ENCODE measurements at regions not wholly inside any gene's neighbourhood (a gene's known extent, or its start where the extent isn't known, plus 50 kb on each side); places are given as distances from the start of the nearest gene placed in this dataset.

DNA sequence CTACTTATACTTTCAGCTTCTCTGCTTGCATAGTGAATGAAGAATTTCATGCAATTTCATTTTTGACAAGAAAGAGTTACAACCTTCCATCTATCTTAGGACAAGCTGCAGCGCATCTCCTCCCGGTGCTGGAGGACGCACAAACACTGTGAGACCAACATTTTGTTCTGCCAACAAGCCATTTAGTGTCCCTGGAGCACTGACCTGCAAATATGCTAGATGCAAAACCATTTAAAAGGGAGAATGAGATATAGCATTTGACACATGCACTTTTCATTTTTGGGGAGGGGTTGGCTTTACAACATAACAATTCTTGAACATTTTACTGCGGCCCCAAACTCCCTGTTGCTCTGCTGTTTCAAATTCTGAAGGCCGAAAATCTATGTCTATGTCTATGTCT, 127.2 kb upstream of the SLC30A5 start:
- H3K27ac ChIP-seq (ENCODE audit: low read length), result no peak overlapping the region
- DNase-seq (ENCODE audit: low read depth, low spot score) (no peak), ATAC-seq (no peak)
- H3K27me3 ChIP-seq (ENCODE audit: control insufficient read depth, insufficient read depth, low read length), result peaks cover 17% of the 10 kb centered on the region
- H3K9me3 ChIP-seq (ENCODE audit: control insufficient read depth, insufficient read depth, low read depth, low read length), result no peaks in the 10 kb centered on the region
- BruUV-seq (replicated peaks), result no TSS peak
- no peaks in the 10 kb centered on the region for H3K36me3 ChIP-seq (ENCODE audit: control insufficient read depth, insufficient read depth, low read length)
- ChIA-PET POLR2A (no interaction called here), CTCF (no interaction called here)
- no peak for TF ChIP-seq POLR2AphosphoS5 (IDR thresholded peaks at IDR 0.05; ENCODE audit: low read depth, low read length)
- TF ChIP-seq TCF7L2 (IDR thresholded peaks at IDR 0.05; ENCODE audit: low read depth, low read length), result no peak
- TF ChIP-seq SIN3A (IDR thresholded peaks at IDR 0.05; ENCODE audit: borderline replicate concordance, insufficient read depth, low read depth, low read length), result no peak
- TF ChIP-seq, protein P1, sequence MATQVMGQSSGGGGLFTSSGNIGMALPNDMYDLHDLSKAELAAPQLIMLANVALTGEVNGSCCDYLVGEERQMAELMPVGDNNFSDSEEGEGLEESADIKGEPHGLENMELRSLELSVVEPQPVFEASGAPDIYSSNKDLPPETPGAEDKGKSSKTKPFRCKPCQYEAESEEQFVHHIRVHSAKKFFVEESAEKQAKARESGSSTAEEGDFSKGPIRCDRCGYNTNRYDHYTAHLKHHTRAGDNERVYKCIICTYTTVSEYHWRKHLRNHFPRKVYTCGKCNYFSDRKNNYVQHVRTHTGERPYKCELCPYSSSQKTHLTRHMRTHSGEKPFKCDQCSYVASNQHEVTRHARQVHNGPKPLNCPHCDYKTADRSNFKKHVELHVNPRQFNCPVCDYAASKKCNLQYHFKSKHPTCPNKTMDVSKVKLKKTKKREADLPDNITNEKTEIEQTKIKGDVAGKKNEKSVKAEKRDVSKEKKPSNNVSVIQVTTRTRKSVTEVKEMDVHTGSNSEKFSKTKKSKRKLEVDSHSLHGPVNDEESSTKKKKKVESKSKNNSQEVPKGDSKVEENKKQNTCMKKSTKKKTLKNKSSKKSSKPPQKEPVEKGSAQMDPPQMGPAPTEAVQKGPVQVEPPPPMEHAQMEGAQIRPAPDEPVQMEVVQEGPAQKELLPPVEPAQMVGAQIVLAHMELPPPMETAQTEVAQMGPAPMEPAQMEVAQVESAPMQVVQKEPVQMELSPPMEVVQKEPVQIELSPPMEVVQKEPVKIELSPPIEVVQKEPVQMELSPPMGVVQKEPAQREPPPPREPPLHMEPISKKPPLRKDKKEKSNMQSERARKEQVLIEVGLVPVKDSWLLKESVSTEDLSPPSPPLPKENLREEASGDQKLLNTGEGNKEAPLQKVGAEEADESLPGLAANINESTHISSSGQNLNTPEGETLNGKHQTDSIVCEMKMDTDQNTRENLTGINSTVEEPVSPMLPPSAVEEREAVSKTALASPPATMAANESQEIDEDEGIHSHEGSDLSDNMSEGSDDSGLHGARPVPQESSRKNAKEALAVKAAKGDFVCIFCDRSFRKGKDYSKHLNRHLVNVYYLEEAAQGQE (IDR thresholded peaks at IDR 0.05; ENCODE audit: insufficient read depth in 1 of 2, low read depth in 2 of 2, low read length in 1 of 2), result no peak
- no peak overlapping the region for H3K4me3 ChIP-seq (ENCODE audit: low read depth in 2 of 2, low read length in 2 of 2)
- no peaks in the 10 kb centered on the region for H3K4me1 ChIP-seq (ENCODE audit: control insufficient read depth, insufficient read depth, low read length)
- intact Hi-C loops (cut with micrococcal nuclease; ENCODE audit: unreplicated experiment) (no loop called here), in situ Hi-C loops (cut with HindIII; ENCODE audit: low pct_unique_long_range_greater_than_20kb, low sequenced_read_pairs) (no loop called here)

DNA sequence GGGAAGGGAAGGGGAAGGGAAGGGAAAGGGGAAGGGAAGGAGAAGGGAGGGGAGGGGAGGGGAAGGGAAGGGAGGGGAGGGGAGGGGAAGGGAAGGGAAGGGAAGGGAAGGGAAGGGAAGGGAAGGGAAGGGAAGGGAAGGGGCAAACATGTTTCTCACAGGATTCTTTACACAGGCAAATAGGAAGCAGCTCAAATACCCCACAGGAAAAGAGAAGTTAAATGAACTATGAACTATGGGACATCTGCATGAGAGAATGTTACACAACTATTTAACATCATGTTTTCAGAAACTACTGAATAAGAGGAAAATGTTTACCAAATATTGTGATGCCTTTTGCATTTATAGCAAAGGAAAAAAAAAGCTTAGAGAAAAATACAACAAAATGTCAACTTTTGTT, 125.4 kb upstream of the SLC30A5 start:
- ATAC-seq (no peak), DNase-seq (ENCODE audit: low read depth, low spot score) (no peak)
- in situ Hi-C loops (cut with HindIII; ENCODE audit: low pct_unique_long_range_greater_than_20kb, low sequenced_read_pairs), result no loop called here
- H3K27ac ChIP-seq (ENCODE audit: low read length), result no peak overlapping the region
- no peaks in the 10 kb centered on the region for H3K36me3 ChIP-seq (ENCODE audit: control insufficient read depth, insufficient read depth, low read length)
- ChIA-PET CTCF (no interaction called here), POLR2A (no interaction called here)
- intact Hi-C loops (cut with micrococcal nuclease; ENCODE audit: unreplicated experiment), result no loop called here
- no peak overlapping the region for H3K4me3 ChIP-seq (ENCODE audit: low read depth in 2 of 2, low read length in 2 of 2)
- TF ChIP-seq, protein P2, sequence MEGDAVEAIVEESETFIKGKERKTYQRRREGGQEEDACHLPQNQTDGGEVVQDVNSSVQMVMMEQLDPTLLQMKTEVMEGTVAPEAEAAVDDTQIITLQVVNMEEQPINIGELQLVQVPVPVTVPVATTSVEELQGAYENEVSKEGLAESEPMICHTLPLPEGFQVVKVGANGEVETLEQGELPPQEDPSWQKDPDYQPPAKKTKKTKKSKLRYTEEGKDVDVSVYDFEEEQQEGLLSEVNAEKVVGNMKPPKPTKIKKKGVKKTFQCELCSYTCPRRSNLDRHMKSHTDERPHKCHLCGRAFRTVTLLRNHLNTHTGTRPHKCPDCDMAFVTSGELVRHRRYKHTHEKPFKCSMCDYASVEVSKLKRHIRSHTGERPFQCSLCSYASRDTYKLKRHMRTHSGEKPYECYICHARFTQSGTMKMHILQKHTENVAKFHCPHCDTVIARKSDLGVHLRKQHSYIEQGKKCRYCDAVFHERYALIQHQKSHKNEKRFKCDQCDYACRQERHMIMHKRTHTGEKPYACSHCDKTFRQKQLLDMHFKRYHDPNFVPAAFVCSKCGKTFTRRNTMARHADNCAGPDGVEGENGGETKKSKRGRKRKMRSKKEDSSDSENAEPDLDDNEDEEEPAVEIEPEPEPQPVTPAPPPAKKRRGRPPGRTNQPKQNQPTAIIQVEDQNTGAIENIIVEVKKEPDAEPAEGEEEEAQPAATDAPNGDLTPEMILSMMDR (IDR thresholded peaks at IDR 0.05), result no peak
- TF ChIP-seq TCF7L2 (IDR thresholded peaks at IDR 0.05; ENCODE audit: low read depth, low read length) (no peak), POLR2AphosphoS5 (IDR thresholded peaks at IDR 0.05; ENCODE audit: low read depth, low read length) (no peak), SIN3A (IDR thresholded peaks at IDR 0.05; ENCODE audit: borderline replicate concordance, insufficient read depth, low read depth, low read length) (no peak)
- TF ChIP-seq, protein P1 (IDR thresholded peaks at IDR 0.05; ENCODE audit: insufficient read depth in 1 of 2, low read depth in 2 of 2, low read length in 1 of 2), result no peak
- BruUV-seq (replicated peaks), result no TSS peak
- H3K9me3 ChIP-seq (ENCODE audit: control insufficient read depth, insufficient read depth, low read depth, low read length), result no peaks in the 10 kb centered on the region
- H3K27me3 ChIP-seq (ENCODE audit: control insufficient read depth, insufficient read depth, low read length), result peaks cover 23% of the 10 kb centered on the region
- no peaks in the 10 kb centered on the region for H3K4me1 ChIP-seq (ENCODE audit: control insufficient read depth, insufficient read depth, low read length)
